ENCODE measurements at regions not wholly inside any gene's neighbourhood (a gene's known extent, or its start where the extent isn't known, plus 50 kb on each side); places are given as distances from the start of the nearest gene placed in this dataset.

DNA sequence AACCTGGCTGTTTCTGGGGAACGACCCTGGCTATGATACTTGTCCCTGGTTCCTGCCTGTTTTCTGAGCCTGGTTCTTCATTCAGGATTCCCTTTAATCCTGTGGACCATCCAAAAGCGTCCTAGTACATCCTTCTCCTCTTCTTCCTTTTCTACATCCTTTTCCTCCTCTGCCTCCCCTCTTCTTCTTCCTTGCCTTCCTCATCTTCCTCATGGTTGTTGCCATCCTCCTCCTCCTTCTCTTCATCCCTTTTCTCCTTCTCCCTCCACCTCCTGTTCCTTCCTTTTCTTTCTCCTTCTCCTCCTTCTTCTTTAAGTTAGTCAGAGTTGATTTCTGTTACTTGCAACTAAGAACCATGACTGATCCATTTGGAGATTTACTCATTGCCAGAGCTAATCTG, 197.8 kb downstream of the FOXD2 start:
- Histone ChIP-seq H3K4me3 (no peak overlapping the region), H3K27me3 (no peaks in the 10 kb centered on the region), H3K9me3 (no peaks in the 10 kb centered on the region), H3K36me3 (no peaks in the 10 kb centered on the region), H3K4me1 (no peaks in the 10 kb centered on the region), H3K27ac (peak overlapping the region in 1 of 2 donors; percentile 36)
- intact Hi-C loops (cut with DNase I), result no loop called here
- TF ChIP-seq CTCF (IDR thresholded peaks at IDR 0.05), result no peak
- no peak for DNase-seq (ENCODE audit: low spot score in 2 of 2)

- Histone ChIP-seq H3K27me3 (no peaks in the 10 kb centered on the region), H3K36me3 (no peaks in the 10 kb centered on the region), H3K27ac (no peak overlapping the region), H3K9me3 (no peaks in the 10 kb centered on the region), H3K4me1 (no peaks in the 10 kb centered on the region), H3K4me3 (no peak overlapping the region)
- TF ChIP-seq CTCF (IDR thresholded peaks at IDR 0.05), result no peak
- intact Hi-C loops (cut with DNase I), result no loop called here
- DNase-seq (ENCODE audit: low spot score in 2 of 2), result no peak
Measured at GRCh38 chr1:47637111-47637685, 199.4 kb downstream of the FOXD2 start.

- Histone ChIP-seq H3K4me1 (peaks cover 4 to 6% of the 10 kb centered on the region in 2 donors), H3K4me3 (no peak overlapping the region), H3K9me3 (no peaks in the 10 kb centered on the region), H3K27me3 (no peaks in the 10 kb centered on the region), H3K36me3 (no peaks in the 10 kb centered on the region), H3K27ac (no peak overlapping the region)
- no peak for TF ChIP-seq CTCF (IDR thresholded peaks at IDR 0.05)
- intact Hi-C loops (cut with DNase I), result no loop called here
- no peak for DNase-seq (ENCODE audit: low spot score in 2 of 2)
Measured at GRCh38 chr1:47638240-47638639, 200.4 kb downstream of the FOXD2 start.

- H3K4me1 ChIP-seq, result peaks cover 4 to 11% of the 10 kb centered on the region in 2 donors
- no peak for TF ChIP-seq CTCF (IDR thresholded peaks at IDR 0.05)
- no peaks in the 10 kb centered on the region for H3K9me3 ChIP-seq
- H3K27ac ChIP-seq, result no peak overlapping the region
- no peak for DNase-seq (ENCODE audit: low spot score in 2 of 2)
- intact Hi-C loops (cut with DNase I), result no loop called here
- no peak overlapping the region for H3K4me3 ChIP-seq
- H3K36me3 ChIP-seq, result no peaks in the 10 kb centered on the region
- no peaks in the 10 kb centered on the region for H3K27me3 ChIP-seq
Measured at GRCh38 chr1:47638713-47639112, 200.9 kb downstream of the FOXD2 start.

GRCh38 chr1:47643306-47644211, 205.7 kb downstream of the FOXD2 start:
- Histone ChIP-seq H3K4me3 (no peak overlapping the region), H3K27me3 (no peaks in the 10 kb centered on the region), H3K36me3 (no peaks in the 10 kb centered on the region), H3K4me1 (peaks cover 4 to 24% of the 10 kb centered on the region in 2 donors), H3K27ac (peak overlapping the region; percentile 66 to 82), H3K9me3 (no peaks in the 10 kb centered on the region)
- no peak for DNase-seq (ENCODE audit: low spot score in 2 of 2)
- no peak for TF ChIP-seq CTCF (IDR thresholded peaks at IDR 0.05)
- intact Hi-C loops (cut with DNase I), result loop anchor here (2.0 kb wide), 1 partner anchor 43 kb away; no protein-coding TSS in a partner anchor

Measured in ascending aorta (tissue), 2 donors.